ENCODE measurements at regions not wholly inside any gene's neighbourhood (a gene's known extent, or its start where the extent isn't known, plus 50 kb on each side); places are given as distances from the start of the nearest gene placed in this dataset.

GRCh38 chr16:24624102-24624501 lies 84.7 kb downstream of the RBBP6 start:
- in situ Hi-C loops (cut with MboI): no loop called here
- Histone ChIP-seq H3K4me3 (no peak overlapping the region), H3K4me2 (ENCODE audit: insufficient read depth, low read length) (no peak overlapping the region), H3K9me3 (replicated peaks; ENCODE audit: control insufficient read depth, insufficient read depth, low read depth, low read length) (no peaks in the 10 kb centered on the region), H2AFZ (ENCODE audit: low read depth, low read length) (no peak overlapping the region), H3K4me1 (replicated peaks in 1 of 2; ENCODE audit: control insufficient read depth in 2 of 2, insufficient read depth in 2 of 2, low read length in 2 of 2) (peaks cover 0 to 4% of the 10 kb centered on the region in 2 experiments; a peak in 2 of 5 replicates), H3K36me3 (ENCODE audit: control insufficient read depth, insufficient read depth, low read length) (no peaks in the 10 kb centered on the region), H3K9me1 (ENCODE audit: control insufficient read depth, insufficient read depth, low read length) (peaks cover 2% of the 10 kb centered on the region), H3K79me2 (ENCODE audit: control insufficient read depth, insufficient read depth, low read length) (no peaks in the 10 kb centered on the region), H3K27ac (ENCODE audit: extremely low read depth, low read depth, low read length) (no peak overlapping the region), H3K27me3 (ENCODE audit: control insufficient read depth in 2 of 2, insufficient read depth in 2 of 2, low read length in 2 of 2) (peaks cover 19 to 32% of the 10 kb centered on the region in 2 experiments; a peak in 4 of 5 replicates), H3K9ac (ENCODE audit: insufficient read depth in 1 of 2, low read depth in 2 of 2, low read length in 2 of 2) (no peak overlapping the region), H4K20me1 (replicated peaks; ENCODE audit: control insufficient read depth, insufficient read depth, low read length) (no peaks in the 10 kb centered on the region)
- WGBS (ENCODE audit: insufficient coverage, low coverage, missing lambda C conversion rate): 5% methylated on average over 9 of the region's 9 CpGs
- POLR2A ChIA-PET: interaction anchor here (1.2 kb wide), 1 partner anchor 23 kb away, joined by 3 read pairs; no protein-coding TSS in a partner anchor
- DNase-seq (ENCODE audit: extremely low read depth in 1 of 4, low spot score in 3 of 4) (peak; percentile 18 to 61 (median 59)), ATAC-seq (peak; percentile 84), FAIRE-seq (peak; percentile 42)
- BruUV-seq (replicated peaks): no TSS peak
- CTCF ChIA-PET (ENCODE audit: low intra/inter-chr PET ratio): no interaction called here
- intact Hi-C loops (cut with micrococcal nuclease): no loop called here
- TF ChIP-seq MTA1 (IDR thresholded peaks at IDR 0.05; ENCODE audit: borderline replicate concordance) (no peak), L3MBTL2 (IDR thresholded peaks at IDR 0.05) (peak; percentile 44; the same call in 1 of the 2 replicates), PHB2 (IDR thresholded peaks at IDR 0.05; ENCODE audit: low read depth) (no peak), ZNF740 (CRISPR knock-in tag; IDR thresholded peaks at IDR 0.05) (no peak), ZNF740 (tag; IDR thresholded peaks at IDR 0.05) (no peak), USF1 (CRISPR knock-in tag; IDR thresholded peaks at IDR 0.05) (peak; percentile 93), CAMTA2 (CRISPR knock-in tag; conservative IDR thresholded peaks at IDR 0.05) (no peak), E4F1 (CRISPR knock-in tag; IDR thresholded peaks at IDR 0.05; ENCODE audit: borderline replicate concordance) (no peak), ZNF444 (CRISPR knock-in tag; IDR thresholded peaks at IDR 0.05) (no peak), YY1 (IDR thresholded peaks at IDR 0.05; ENCODE audit: borderline replicate concordance in 1 of 3, control insufficient read depth in 1 of 3, extremely low read depth in 1 of 3, insufficient read depth in 3 of 3, insufficient read length in 1 of 3, insufficient replicate concordance in 2 of 3, low read depth in 1 of 3, low read length in 2 of 3) (no peak), ZC3H11A (IDR thresholded peaks at IDR 0.05; ENCODE audit: low read depth, low read length) (no peak), RBM22 (IDR thresholded peaks at IDR 0.05; ENCODE audit: low read depth, low read length, poor library complexity, severe bottlenecking) (no peak), RCOR1 (IDR thresholded peaks at IDR 0.05; ENCODE audit: borderline replicate concordance in 1 of 2, low read depth in 2 of 2, low read length in 2 of 2) (no peak), FOSL1 (tag; conservative IDR thresholded peaks at IDR 0.05) (no peak), DLX4 (CRISPR knock-in tag; IDR thresholded peaks at IDR 0.05) (no peak), JUNB (CRISPR knock-in tag; conservative IDR thresholded peaks at IDR 0.05) (no peak)
